Mammary epithelial cell (primary cell): ENCODE measurements at regions not wholly inside any gene's neighbourhood (a gene's known extent, or its start where the extent isn't known, plus 50 kb on each side); places are given as distances from the start of the nearest gene placed in this dataset.

Experiments
- CTCF ChIP-seq, 2 donors: IDR thresholded peaks in 1 of 2; conservative IDR thresholded peaks in 1 of 2; 2 replicates each; pipeline ENCODE4 v1.5.1; 2011 to 2012; ENCODE audit warnings: inconsistent platforms in 2 of 2, low read length in 2 of 2, mild to moderate bottlenecking in 2 of 2, control low read depth in 1 of 2, low read depth in 1 of 2; ENCODE audit not compliant: insufficient read depth in 1 of 2; ENCODE audit errors: extremely low read depth in 1 of 2
- EZH2 ChIP-seq: IDR thresholded peaks from 2 replicates; pipeline ENCODE4 v1.6.1; 2012; ENCODE audit warnings: low read length, inconsistent platforms, borderline replicate concordance

GRCh38 chr7:134372858-134373257, 56.1 kb upstream of the SLC35B4 start:
- TF ChIP-seq EZH2, result no peak
- no peak for TF ChIP-seq CTCF (conservative IDR thresholded peaks at IDR 0.05 in 1 of 2, IDR thresholded peaks at IDR 0.05 in 1 of 2; ENCODE audit: extremely low read depth in 1 of 2, insufficient read depth in 1 of 2, low read depth in 1 of 2, low read length in 2 of 2)
